HEK293 (cell line): ENCODE measurements at regions not wholly inside any gene's neighbourhood (a gene's known extent, or its start where the extent isn't known, plus 50 kb on each side); places are given as distances from the start of the nearest gene placed in this dataset.

Experiments used
- CTCF ChIA-PET: fragments of 350-600 bp; formaldehyde crosslinking; extraction: SDS; loops from one replicate; lab custom pipeline; 2021; ENCODE audit warnings: antibody characterized with exemption; lab: Yijun Ruan, JAX
- POLR2A ChIA-PET: fragments of 300-600 bp; formaldehyde crosslinking; extraction: SDS; loops from one replicate; lab custom pipeline; 2020; ENCODE audit warnings: antibody characterized with exemption, inconsistent platforms; lab: Yijun Ruan, JAX
- H3K27ac ChIP-seq: fragments of 200-500 bp; sonication (Bioruptor generic); 2 replicates; pipeline ENCODE4 v1.5.1; 2014; ENCODE audit warnings: low read depth, low read length, control low read depth, inconsistent platforms; ENCODE audit errors: extremely low read depth
- H3K36me3 ChIP-seq, 2 experiments: fragments of 200-500 bp in 1 of 2; sonication (Bioruptor generic) in 1 of 2; 1 replicate in 1 of 2; 2 replicates in 1 of 2; pipeline ENCODE4 v1.5.1; 2014 to 2017; ENCODE audit warnings: inconsistent platforms in 2 of 2, low read length in 2 of 2; ENCODE audit not compliant: control insufficient read depth in 2 of 2, insufficient read depth in 1 of 2
- H3K4me1 ChIP-seq: fragments of 200-500 bp; sonication (Bioruptor generic); 2 replicates; pipeline ENCODE4 v1.5.1; 2014; ENCODE audit warnings: mild to moderate bottlenecking, low read length, inconsistent platforms; ENCODE audit not compliant: control insufficient read depth, insufficient read depth
- H3K4me3 ChIP-seq: 2 replicates; pipeline ENCODE4 v1.5.1; 2011; ENCODE audit warnings: low read depth, mild to moderate bottlenecking, control low read depth, low read length, moderate library complexity
- H3K9me3 ChIP-seq: fragments of 200-500 bp; sonication (Bioruptor generic); 2 replicates; pipeline ENCODE4 v1.5.1; 2014; ENCODE audit warnings: low read depth, low read length, inconsistent platforms; ENCODE audit not compliant: control insufficient read depth, insufficient read depth
- KLF9 ChIP-seq: fragments of 450-650 bp; formaldehyde crosslinking; IDR thresholded peaks from 2 replicates; pipeline ENCODE4 v1.5.1; 2016; ENCODE audit warnings: missing biosample characterization, missing genetic modification characterization, low read depth
- MZF1 ChIP-seq: fragments of 450-650 bp; formaldehyde crosslinking; IDR thresholded peaks from 2 replicates; pipeline ENCODE4 v1.5.1; 2017; ENCODE audit warnings: missing biosample characterization, missing genetic modification characterization, borderline replicate concordance
- TSHZ1 ChIP-seq: fragments of 450-650 bp; formaldehyde crosslinking; IDR thresholded peaks from 2 replicates; pipeline ENCODE4 v1.5.1; 2016; ENCODE audit warnings: missing biosample characterization, missing genetic modification characterization, borderline replicate concordance
- ZEB2 ChIP-seq: fragments of 450-650 bp; formaldehyde crosslinking; IDR thresholded peaks from 2 replicates; pipeline ENCODE4 v1.5.1; 2016; ENCODE audit warnings: missing biosample characterization, missing genetic modification characterization
- ZFP3 ChIP-seq: fragments of 450-650 bp; formaldehyde crosslinking; IDR thresholded peaks from 2 replicates; pipeline ENCODE4 v1.5.1; 2016; ENCODE audit warnings: low read depth, missing biosample characterization, missing genetic modification characterization
- ZNF184 ChIP-seq: fragments of 450-650 bp; IDR thresholded peaks from 2 replicates; pipeline ENCODE4 v1.5.1; 2018; ENCODE audit warnings: missing biosample characterization, mild to moderate bottlenecking, missing genetic modification characterization
- ZNF23 ChIP-seq: fragments of 450-650 bp; formaldehyde crosslinking; IDR thresholded peaks from 2 replicates; pipeline ENCODE4 v1.5.1; 2016; ENCODE audit warnings: missing biosample characterization, missing genetic modification characterization, borderline replicate concordance
- ZNF354C ChIP-seq: fragments of 450-650 bp; formaldehyde crosslinking; IDR thresholded peaks from 2 replicates; pipeline ENCODE4 v1.5.1; 2016; ENCODE audit warnings: missing biosample characterization, missing genetic modification characterization, low read depth, borderline replicate concordance
- ZNF366 ChIP-seq: fragments of 450-650 bp; formaldehyde crosslinking; conservative IDR thresholded peaks from 2 replicates; pipeline ENCODE4 v1.5.1; 2016; ENCODE audit warnings: missing biosample characterization, missing genetic modification characterization
- ZNF530 ChIP-seq: fragments of 450-650 bp; formaldehyde crosslinking; IDR thresholded peaks from 2 replicates; pipeline ENCODE4 v1.5.1; 2016; ENCODE audit warnings: low read depth, missing biosample characterization, missing genetic modification characterization
- ZNF792 ChIP-seq: fragments of 450-650 bp; formaldehyde crosslinking; IDR thresholded peaks from 2 replicates; pipeline ENCODE4 v1.5.1; 2016; ENCODE audit warnings: missing biosample characterization, missing genetic modification characterization
- ZNF843 ChIP-seq: fragments of 450-650 bp; formaldehyde crosslinking; IDR thresholded peaks from 2 replicates; pipeline ENCODE4 v1.5.1; 2016; ENCODE audit warnings: missing biosample characterization, missing genetic modification characterization
- TF ChIP-seq, protein P1 (sequence below): fragments of 450-650 bp; formaldehyde crosslinking; IDR thresholded peaks from 2 replicates; pipeline ENCODE4 v1.5.1; 2016; ENCODE audit warnings: missing biosample characterization, missing genetic modification characterization
- TF ChIP-seq, protein P2 (sequence below): fragments of 450-650 bp; formaldehyde crosslinking; IDR thresholded peaks from 2 replicates; pipeline ENCODE4 v1.5.1; 2017; ENCODE audit warnings: missing biosample characterization, missing genetic modification characterization
- TF ChIP-seq, protein P3 (sequence below): fragments of 450-650 bp; formaldehyde crosslinking; IDR thresholded peaks from 2 replicates; pipeline ENCODE4 v1.5.1; 2016; ENCODE audit warnings: missing biosample characterization, missing genetic modification characterization
- TF ChIP-seq, protein P4 (sequence below): sonication (generic); formaldehyde crosslinking; IDR thresholded peaks from 2 replicates; pipeline ENCODE4 v1.8.1; 2022; ENCODE audit warnings: mild to moderate bottlenecking, moderate library complexity, missing genetic modification reagents

DNA sequence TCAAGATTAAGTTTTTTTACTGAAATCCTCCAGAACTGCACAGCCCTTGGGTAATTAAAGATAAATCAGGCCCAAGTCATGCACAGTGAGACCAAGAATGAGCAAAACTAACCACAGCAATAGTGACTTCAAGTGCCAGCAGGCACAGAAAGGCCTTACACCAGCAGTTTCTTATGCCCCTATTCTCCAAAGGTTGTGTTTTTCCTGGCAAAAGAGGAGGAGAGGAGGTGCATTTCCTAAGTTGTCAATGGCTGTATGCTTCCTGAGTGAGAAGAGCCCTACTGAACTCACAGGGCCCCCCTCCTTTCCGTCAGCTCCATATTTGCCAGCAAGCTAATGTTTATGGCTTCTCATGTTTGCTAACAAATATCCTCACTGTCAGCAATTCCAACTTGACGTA is 418.7 kb upstream of the INTU start (continued):
- TF ChIP-seq, protein P1, sequence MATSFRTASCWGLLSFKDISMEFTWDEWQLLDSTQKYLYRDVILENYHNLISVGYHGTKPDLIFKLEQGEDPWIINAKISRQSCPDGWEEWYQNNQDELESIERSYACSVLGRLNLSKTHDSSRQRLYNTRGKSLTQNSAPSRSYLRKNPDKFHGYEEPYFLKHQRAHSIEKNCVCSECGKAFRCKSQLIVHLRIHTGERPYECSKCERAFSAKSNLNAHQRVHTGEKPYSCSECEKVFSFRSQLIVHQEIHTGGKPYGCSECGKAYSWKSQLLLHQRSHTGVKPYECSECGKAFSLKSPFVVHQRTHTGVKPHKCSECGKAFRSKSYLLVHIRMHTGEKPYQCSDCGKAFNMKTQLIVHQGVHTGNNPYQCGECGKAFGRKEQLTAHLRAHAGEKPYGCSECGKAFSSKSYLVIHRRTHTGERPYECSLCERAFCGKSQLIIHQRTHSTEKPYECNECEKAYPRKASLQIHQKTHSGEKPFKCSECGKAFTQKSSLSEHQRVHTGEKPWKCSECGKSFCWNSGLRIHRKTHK: no peak
- TF ChIP-seq, protein P2, sequence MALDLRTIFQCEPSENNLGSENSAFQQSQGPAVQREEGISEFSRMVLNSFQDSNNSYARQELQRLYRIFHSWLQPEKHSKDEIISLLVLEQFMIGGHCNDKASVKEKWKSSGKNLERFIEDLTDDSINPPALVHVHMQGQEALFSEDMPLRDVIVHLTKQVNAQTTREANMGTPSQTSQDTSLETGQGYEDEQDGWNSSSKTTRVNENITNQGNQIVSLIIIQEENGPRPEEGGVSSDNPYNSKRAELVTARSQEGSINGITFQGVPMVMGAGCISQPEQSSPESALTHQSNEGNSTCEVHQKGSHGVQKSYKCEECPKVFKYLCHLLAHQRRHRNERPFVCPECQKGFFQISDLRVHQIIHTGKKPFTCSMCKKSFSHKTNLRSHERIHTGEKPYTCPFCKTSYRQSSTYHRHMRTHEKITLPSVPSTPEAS (tag by site-specific recombination): no peak

- Histone ChIP-seq H3K36me3 (no peaks in the 10 kb centered on the region), H3K9me3 (no peaks in the 10 kb centered on the region), H3K4me1 (no peaks in the 10 kb centered on the region), H3K4me3 (no peak overlapping the region), H3K27ac (no peak overlapping the region)
- ChIA-PET POLR2A (no interaction called here), CTCF (no interaction called here)
- no peak for TF ChIP-seq MZF1 (tag by site-specific recombination)
- TF ChIP-seq ZEB2 (tag by site-specific recombination): no peak
Measured at GRCh38 chr4:127214931-127215330, 417.8 kb upstream of the INTU start.

GRCh38 chr4:127217586-127218229 is 415.0 kb upstream of the INTU start:
- no peak overlapping the region for H3K4me3 ChIP-seq
- TF ChIP-seq TSHZ1 (tag by site-specific recombination): no peak
- TF ChIP-seq, protein P3, sequence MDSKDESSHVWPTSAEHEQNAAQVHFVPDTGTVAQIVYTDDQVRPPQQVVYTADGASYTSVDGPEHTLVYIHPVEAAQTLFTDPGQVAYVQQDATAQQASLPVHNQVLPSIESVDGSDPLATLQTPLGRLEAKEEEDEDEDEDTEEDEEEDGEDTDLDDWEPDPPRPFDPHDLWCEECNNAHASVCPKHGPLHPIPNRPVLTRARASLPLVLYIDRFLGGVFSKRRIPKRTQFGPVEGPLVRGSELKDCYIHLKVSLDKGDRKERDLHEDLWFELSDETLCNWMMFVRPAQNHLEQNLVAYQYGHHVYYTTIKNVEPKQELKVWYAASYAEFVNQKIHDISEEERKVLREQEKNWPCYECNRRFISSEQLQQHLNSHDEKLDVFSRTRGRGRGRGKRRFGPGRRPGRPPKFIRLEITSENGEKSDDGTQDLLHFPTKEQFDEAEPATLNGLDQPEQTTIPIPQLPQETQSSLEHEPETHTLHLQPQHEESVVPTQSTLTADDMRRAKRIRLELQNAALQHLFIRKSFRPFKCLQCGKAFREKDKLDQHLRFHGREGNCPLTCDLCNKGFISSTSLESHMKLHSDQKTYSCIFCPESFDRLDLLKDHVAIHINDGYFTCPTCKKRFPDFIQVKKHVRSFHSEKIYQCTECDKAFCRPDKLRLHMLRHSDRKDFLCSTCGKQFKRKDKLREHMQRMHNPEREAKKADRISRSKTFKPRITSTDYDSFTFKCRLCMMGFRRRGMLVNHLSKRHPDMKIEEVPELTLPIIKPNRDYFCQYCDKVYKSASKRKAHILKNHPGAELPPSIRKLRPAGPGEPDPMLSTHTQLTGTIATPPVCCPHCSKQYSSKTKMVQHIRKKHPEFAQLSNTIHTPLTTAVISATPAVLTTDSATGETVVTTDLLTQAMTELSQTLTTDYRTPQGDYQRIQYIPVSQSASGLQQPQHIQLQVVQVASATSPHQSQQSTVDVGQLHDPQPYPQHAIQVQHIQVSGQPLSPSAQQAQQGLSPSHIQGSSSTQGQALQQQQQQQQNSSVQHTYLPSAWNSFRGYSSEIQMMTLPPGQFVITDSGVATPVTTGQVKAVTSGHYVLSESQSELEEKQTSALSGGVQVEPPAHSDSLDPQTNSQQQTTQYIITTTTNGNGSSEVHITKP (tag by site-specific recombination): no peak
- TF ChIP-seq ZNF366 (tag by site-specific recombination): no peak
- TF ChIP-seq ZNF792 (tag by site-specific recombination): no peak
- no peak for TF ChIP-seq ZNF843 (tag by site-specific recombination)
- TF ChIP-seq ZNF354C (tag by site-specific recombination): no peak
- TF ChIP-seq ZNF23 (tag by site-specific recombination): no peak
- TF ChIP-seq ZNF530 (tag by site-specific recombination): no peak
- no peak for TF ChIP-seq KLF9 (tag by site-specific recombination)
- no peak for TF ChIP-seq ZFP3 (tag by site-specific recombination)
- no peak for TF ChIP-seq ZNF184 (tag by site-specific recombination)
- TF ChIP-seq, protein P4, sequence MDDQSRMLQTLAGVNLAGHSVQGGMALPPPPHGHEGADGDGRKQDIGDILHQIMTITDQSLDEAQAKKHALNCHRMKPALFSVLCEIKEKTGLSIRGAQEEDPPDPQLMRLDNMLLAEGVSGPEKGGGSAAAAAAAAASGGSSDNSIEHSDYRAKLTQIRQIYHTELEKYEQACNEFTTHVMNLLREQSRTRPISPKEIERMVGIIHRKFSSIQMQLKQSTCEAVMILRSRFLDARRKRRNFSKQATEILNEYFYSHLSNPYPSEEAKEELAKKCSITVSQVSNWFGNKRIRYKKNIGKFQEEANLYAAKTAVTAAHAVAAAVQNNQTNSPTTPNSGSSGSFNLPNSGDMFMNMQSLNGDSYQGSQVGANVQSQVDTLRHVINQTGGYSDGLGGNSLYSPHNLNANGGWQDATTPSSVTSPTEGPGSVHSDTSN (CRISPR knock-in tag): no peak
- TF ChIP-seq, all 188 proteins: peak for 0
- no peaks in the 10 kb centered on the region for H3K4me1 ChIP-seq
- POLR2A ChIA-PET: no interaction called here
- CTCF ChIA-PET: no interaction called here
- H3K27ac ChIP-seq: no peak overlapping the region
- no peaks in the 10 kb centered on the region for H3K36me3 ChIP-seq
- no peaks in the 10 kb centered on the region for H3K9me3 ChIP-seq
